ENCODE measurements at regions not wholly inside any gene's neighbourhood (a gene's known extent, or its start where the extent isn't known, plus 50 kb on each side); places are given as distances from the start of the nearest gene placed in this dataset. TPM values are rescaled to one million over a fixed set of nuclear protein-coding genes. Genes with fewer than 3 reads are reported as not detected.
"Not testable (repeated sequence)": the region's sequence is repeated elsewhere in the genome, so short reads cannot be mapped to it uniquely, and the experiment has no call there.

DNA sequence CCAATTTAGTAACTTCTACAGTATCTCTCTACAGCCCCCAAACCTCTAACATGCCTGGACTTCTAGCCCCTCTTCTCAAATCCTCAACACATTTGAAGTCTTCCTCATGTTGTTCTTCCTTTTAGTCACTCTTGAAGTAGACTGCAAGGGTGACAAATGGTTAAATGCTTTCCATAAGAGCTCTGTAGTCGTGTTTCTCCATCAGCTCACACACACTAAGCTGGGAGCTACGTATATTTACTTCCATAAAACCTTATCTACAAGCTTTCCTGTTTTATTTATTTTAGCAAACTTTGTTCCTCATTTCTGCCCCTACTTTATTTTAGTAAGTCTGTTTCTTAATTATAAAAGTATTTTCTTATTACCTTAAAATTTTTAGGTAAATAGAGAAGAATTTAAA lies 49.9 kb upstream of the NOTCH2NLA start:
- H3K4me1 ChIP-seq; H3K4me3 ChIP-seq; H3K36me3 ChIP-seq; H3K27ac ChIP-seq; DNase-seq (ENCODE audit: extremely low spot score in 2 of 2); H3K9me3 ChIP-seq; H3K27me3 ChIP-seq; intact Hi-C loops (cut with DNase I): not testable (repeated sequence)

Small RNA genes lying in the stretch of these regions (small RNA-seq; reads per million reads assigned to genes)
- gene RF00003 (not detected), gene RF00619 (not detected), gene RNA5SP536 (not detected), gene RNU6-1071P (not detected)

All from vagina (tissue), 2 donors.